GM21528 (cell line): ENCODE measurements at regions not wholly inside any gene's neighbourhood (a gene's known extent, or its start where the extent isn't known, plus 50 kb on each side); places are given as distances from the start of the nearest gene placed in this dataset.
"Not testable (repeated sequence)": the region's sequence is repeated elsewhere in the genome, so short reads cannot be mapped to it uniquely, and the experiment has no call there.

Source experiments
- ATAC-seq: cut with Tn5 transposase; IDR thresholded peaks from one replicate; pipeline ENCODE4 v1.9.1; 2021; ENCODE audit warnings: mild to moderate bottlenecking, moderate library complexity; ENCODE audit not compliant: unreplicated experiment, low FRiP score

DNA sequence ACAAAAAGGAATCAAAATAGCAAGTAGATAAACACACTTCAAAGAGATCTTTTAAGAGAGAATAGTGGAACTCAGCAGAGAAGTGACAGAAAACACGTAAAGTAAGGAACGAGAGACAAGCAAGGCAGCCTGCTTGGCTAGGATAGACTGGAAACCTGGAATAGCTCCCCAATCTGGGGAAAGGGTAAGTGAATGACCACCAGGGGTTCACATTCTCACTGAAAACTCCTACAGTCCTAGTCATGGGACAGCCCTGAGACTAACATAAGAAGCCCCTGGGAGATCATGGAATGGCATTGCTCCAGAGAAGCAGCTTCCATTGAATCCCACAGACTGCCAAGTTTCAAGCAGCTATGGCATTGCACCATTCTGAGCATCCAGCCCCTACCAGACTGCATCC, 363.6 kb upstream of the ARPP21 start:
- ATAC-seq = no peak

- ATAC-seq = no peak
Observed at GRCh38 chr3:35276568-35276967, 362.8 kb upstream of the ARPP21 start.

- ATAC-seq = no peak
Observed at GRCh38 chr3:35291471-35292236, 347.7 kb upstream of the ARPP21 start.

- no peak for ATAC-seq
Observed at GRCh38 chr3:35292568-35292967, 346.8 kb upstream of the ARPP21 start.

GRCh38 chr3:35295906-35296305, 343.4 kb upstream of the ARPP21 start:
- ATAC-seq = no peak

DNA sequence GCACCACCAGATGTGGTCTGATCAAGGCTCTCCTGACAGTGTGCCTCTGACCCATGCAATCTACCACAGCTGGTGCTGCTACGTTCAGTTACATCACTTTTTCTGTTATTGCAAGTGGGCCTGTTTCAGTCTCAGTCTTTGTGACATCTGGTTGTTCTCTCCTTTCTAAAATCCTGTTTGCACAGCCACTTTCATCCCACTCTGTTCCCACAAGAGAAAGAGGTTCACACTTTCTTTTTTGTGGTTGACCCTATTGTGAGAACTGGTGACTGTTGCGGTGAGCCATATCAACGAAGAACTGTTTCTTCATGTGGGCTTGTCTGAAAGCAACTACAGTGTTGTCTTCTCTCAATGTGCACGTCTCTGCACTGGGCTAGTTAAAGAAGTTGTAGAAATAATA, 342.8 kb upstream of the ARPP21 start:
- ATAC-seq = no peak

DNA sequence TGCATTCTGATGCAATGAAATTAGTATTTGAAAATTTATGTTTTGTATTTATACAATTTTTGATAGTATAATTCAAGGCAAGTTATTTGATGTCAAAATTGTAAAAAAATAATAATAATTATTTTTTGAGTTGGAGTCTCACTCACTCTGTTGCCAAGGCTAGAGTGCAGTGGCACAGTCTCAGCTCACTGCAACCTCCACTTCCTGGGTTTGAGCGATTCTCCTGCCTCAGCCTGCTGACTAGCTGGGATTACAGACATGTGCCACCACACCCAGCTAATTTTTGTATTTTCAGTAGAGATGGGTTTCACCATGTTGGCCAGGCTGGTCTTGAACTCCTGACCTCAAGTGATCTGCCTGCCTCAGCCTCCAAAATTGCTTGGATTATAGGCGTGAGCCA, 342.4 kb upstream of the ARPP21 start:
- ATAC-seq = not testable (repeated sequence)

DNA sequence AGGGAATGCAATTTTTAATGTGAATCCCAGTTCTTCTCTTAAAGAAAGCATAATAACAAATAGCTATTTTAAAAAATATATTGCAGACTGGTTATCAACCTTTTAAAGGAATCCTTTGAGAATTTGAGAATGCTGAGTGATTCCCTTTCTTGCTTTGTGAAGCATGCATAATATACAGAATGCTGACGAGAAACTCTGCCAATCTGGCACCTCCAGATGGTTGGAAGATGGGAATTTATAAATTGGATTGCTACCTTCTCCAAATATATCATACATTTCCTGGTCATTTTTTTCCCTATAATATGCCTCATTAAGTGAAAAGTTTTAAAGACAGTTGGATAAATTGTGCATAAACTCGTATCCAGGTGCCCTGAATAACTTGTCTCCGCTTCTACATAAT, 333.9 kb upstream of the ARPP21 start:
- no peak for ATAC-seq

DNA sequence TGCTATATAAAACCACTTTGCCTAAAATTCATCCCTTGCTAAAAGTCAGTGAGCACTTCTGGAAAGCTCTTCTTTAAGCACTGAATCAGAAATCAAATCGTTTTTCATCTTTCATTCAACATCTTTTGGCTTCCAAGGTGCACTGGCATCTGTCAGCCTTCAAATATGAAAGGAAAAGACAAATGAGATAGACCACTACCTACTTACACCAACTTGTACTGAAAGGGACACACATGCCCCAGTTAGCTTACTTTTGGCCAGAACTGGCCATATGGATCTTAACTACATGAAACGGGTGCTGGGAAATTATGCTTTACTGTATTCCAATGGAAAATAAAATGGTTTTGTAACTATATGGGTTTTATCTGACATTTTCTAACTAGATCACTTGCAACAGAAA, 332.0 kb upstream of the ARPP21 start:
- ATAC-seq = no peak

- ATAC-seq = not testable (repeated sequence)
Observed at GRCh38 chr3:35316841-35317240, 322.5 kb upstream of the ARPP21 start.

GRCh38 chr3:35320646-35321407, 318.5 kb upstream of the ARPP21 start:
- ATAC-seq = no peak

DNA sequence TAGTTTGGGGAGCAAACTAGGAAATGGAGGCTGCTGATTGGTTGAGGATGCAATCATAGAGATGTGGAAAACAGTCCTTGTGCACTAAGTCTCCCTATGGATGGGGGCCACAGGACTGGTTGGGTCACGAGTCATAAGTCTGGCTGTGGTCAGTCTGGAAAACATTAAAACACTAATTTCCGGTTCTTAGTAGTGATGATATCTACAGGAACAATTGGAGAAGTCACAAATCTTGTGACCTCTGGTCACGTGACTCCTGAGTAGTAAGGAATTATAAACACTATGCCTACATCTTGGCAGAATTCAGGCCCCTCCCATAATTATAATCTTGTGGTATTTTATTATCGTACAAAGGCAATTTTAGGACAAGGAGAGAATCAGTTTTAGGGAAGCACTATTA, 317.3 kb upstream of the ARPP21 start:
- no peak for ATAC-seq

- ATAC-seq = no peak
Observed at GRCh38 chr3:35335703-35336102, 303.6 kb upstream of the ARPP21 start.

DNA sequence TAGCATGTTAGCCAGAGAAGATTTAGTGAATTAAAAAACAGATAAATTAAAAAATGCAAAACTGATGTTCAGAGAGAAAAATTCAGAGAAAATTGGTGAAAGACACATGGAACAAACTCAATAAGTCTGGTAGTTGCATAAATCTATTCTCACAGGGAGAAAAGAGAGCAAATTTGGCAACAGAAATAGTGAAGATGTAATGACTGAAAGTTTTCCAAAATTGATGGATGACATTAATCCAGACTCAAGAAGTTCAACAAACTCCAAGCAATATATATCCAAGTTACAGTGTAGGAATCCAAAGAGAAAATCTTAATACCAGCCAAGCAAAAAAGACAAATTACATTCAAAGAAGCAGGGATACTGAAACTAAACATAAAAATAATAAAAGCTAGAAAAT, 302.7 kb upstream of the ARPP21 start:
- ATAC-seq = no peak

- ATAC-seq = no peak
Observed at GRCh38 chr3:35338186-35338585, 301.1 kb upstream of the ARPP21 start.

GRCh38 chr3:35380196-35380595, 259.1 kb upstream of the ARPP21 start:
- ATAC-seq = no peak

DNA sequence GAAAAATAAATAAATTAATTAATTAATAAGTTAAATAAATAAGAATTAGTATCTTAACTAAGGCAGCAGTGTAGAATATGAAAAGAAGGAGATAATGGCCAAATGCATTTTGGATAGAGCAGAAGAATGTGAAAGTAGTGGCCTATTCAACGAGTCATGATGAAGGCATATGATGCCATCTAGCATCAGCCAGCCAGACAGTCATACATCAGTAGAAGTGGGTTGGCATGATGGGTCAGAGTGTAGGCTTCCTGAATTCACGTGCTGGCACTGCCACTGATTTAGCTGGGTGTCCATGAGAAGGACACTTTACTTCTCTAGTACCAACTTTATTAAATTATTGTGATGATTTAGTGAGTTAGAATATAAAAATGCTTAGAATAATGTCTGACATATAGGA, 256.1 kb upstream of the ARPP21 start:
- no peak for ATAC-seq

DNA sequence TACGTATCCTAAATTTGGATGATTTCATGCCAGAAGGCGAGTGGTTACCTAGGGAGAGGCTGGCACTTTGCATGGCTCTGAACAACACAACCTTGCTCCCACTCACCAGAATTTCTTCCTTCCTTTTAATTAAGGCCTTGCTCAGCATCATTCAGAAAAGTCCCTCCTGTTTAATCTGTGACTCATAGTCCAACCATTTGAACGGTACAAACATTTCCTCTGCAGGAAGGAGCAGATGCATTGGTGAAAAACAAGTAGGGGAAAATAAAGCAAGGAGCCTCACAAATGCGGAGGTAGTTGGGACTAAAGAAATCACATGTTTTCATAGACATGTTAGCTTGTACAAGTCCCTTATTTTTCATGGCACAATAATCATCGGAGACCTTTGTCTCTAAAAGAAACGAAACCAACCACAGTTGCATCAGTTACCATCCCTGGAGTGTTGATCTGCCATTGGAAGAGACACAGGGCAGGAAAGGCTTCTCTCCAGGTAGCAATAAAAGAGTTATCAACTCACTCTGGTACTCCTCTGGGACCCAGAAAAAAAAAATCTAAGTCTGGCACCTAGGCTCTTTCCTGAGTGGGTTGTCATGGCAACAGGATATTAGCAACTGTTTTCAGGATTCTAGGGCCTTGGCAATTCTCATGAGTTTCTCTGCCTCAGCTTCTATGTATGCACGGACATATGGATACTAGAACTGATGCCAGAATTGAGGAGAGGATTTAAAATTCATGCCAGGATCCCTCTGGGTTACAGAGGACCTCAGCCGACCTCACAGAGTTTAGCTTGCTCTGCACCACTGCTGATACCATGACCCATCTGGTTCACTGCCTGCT, 255.4 kb upstream of the ARPP21 start:
- ATAC-seq = no peak

- no peak for ATAC-seq
Observed at GRCh38 chr3:35385271-35385670, 254.1 kb upstream of the ARPP21 start.

- ATAC-seq = no peak
Observed at GRCh38 chr3:35389907-35390306, 249.4 kb upstream of the ARPP21 start.

DNA sequence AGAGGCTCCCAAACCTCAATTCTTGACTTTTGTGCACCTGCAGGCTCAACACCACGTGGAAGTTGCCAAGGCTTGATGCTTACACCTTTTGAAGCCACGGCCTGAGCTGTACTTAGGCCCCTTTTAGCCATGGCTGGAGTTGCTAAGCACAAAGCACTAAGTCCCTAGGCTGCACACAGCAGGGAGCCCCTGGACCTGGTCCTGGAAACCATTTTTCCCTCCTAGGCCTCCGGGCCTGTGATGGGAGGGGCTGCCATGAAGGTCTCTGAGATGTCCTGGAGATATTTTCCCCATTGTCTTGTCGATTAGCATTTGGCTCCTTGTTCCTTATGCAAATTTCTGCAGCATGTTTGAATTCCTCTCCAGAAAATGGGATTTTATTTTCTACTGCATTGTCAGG, 247.1 kb upstream of the ARPP21 start:
- ATAC-seq = no peak
